H1 (cell line): ENCODE measurements at regions not wholly inside any gene's neighbourhood (a gene's known extent, or its start where the extent isn't known, plus 50 kb on each side); places are given as distances from the start of the nearest gene placed in this dataset.

ENCODE experiments used
- FOSL1 ChIP-seq: IDR thresholded peaks from 2 replicates; pipeline ENCODE4 v1.6.1; 2011; ENCODE audit warnings: mild to moderate bottlenecking, low read depth, low read length, moderate library complexity; ENCODE audit not compliant: insufficient read depth
- GABPA ChIP-seq: IDR thresholded peaks from 2 replicates; pipeline ENCODE4 v1.6.1; 2011; ENCODE audit warnings: mild to moderate bottlenecking, low read length, moderate library complexity, borderline replicate concordance; ENCODE audit not compliant: insufficient read depth
- SIN3A ChIP-seq, 2 experiments: IDR thresholded peaks in 1 of 2; conservative IDR thresholded peaks in 1 of 2; 2 replicates each; pipeline ENCODE4 v1.6.1; 2011 to 2012; ENCODE audit warnings: low read length in 2 of 2, improper control_type of control experiment in 1 of 2, low read depth in 1 of 2, mild to moderate bottlenecking in 1 of 2
- TF ChIP-seq, protein P1 (sequence below): fragments of 300-600 bp; sonication (generic); IDR thresholded peaks from 2 replicates; pipeline ENCODE4 v1.7.1; 2012; ENCODE audit warnings: low read length, moderate library complexity, mild to moderate bottlenecking, inconsistent platforms; ENCODE audit not compliant: insufficient replicate concordance

DNA sequence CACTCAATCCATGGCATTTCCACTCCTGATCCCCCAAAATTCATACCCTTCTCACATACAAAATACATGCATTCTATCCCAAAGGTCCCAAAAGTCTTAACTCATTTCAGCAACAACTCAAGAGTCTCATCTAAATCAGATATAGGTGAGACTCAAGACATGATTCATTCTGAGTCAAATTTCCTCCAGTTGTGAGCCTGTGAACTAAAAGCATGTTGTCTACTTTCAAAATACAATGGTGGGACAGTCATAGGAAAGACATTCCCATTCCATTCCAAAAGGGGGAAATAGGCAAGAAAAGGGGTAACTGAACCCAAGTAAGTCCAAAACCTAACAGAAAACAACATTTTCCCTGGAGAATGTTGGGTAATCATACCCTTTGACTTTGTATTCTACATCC is 103.3 kb downstream of the C12orf75 start (continued):
- TF ChIP-seq, protein P1, sequence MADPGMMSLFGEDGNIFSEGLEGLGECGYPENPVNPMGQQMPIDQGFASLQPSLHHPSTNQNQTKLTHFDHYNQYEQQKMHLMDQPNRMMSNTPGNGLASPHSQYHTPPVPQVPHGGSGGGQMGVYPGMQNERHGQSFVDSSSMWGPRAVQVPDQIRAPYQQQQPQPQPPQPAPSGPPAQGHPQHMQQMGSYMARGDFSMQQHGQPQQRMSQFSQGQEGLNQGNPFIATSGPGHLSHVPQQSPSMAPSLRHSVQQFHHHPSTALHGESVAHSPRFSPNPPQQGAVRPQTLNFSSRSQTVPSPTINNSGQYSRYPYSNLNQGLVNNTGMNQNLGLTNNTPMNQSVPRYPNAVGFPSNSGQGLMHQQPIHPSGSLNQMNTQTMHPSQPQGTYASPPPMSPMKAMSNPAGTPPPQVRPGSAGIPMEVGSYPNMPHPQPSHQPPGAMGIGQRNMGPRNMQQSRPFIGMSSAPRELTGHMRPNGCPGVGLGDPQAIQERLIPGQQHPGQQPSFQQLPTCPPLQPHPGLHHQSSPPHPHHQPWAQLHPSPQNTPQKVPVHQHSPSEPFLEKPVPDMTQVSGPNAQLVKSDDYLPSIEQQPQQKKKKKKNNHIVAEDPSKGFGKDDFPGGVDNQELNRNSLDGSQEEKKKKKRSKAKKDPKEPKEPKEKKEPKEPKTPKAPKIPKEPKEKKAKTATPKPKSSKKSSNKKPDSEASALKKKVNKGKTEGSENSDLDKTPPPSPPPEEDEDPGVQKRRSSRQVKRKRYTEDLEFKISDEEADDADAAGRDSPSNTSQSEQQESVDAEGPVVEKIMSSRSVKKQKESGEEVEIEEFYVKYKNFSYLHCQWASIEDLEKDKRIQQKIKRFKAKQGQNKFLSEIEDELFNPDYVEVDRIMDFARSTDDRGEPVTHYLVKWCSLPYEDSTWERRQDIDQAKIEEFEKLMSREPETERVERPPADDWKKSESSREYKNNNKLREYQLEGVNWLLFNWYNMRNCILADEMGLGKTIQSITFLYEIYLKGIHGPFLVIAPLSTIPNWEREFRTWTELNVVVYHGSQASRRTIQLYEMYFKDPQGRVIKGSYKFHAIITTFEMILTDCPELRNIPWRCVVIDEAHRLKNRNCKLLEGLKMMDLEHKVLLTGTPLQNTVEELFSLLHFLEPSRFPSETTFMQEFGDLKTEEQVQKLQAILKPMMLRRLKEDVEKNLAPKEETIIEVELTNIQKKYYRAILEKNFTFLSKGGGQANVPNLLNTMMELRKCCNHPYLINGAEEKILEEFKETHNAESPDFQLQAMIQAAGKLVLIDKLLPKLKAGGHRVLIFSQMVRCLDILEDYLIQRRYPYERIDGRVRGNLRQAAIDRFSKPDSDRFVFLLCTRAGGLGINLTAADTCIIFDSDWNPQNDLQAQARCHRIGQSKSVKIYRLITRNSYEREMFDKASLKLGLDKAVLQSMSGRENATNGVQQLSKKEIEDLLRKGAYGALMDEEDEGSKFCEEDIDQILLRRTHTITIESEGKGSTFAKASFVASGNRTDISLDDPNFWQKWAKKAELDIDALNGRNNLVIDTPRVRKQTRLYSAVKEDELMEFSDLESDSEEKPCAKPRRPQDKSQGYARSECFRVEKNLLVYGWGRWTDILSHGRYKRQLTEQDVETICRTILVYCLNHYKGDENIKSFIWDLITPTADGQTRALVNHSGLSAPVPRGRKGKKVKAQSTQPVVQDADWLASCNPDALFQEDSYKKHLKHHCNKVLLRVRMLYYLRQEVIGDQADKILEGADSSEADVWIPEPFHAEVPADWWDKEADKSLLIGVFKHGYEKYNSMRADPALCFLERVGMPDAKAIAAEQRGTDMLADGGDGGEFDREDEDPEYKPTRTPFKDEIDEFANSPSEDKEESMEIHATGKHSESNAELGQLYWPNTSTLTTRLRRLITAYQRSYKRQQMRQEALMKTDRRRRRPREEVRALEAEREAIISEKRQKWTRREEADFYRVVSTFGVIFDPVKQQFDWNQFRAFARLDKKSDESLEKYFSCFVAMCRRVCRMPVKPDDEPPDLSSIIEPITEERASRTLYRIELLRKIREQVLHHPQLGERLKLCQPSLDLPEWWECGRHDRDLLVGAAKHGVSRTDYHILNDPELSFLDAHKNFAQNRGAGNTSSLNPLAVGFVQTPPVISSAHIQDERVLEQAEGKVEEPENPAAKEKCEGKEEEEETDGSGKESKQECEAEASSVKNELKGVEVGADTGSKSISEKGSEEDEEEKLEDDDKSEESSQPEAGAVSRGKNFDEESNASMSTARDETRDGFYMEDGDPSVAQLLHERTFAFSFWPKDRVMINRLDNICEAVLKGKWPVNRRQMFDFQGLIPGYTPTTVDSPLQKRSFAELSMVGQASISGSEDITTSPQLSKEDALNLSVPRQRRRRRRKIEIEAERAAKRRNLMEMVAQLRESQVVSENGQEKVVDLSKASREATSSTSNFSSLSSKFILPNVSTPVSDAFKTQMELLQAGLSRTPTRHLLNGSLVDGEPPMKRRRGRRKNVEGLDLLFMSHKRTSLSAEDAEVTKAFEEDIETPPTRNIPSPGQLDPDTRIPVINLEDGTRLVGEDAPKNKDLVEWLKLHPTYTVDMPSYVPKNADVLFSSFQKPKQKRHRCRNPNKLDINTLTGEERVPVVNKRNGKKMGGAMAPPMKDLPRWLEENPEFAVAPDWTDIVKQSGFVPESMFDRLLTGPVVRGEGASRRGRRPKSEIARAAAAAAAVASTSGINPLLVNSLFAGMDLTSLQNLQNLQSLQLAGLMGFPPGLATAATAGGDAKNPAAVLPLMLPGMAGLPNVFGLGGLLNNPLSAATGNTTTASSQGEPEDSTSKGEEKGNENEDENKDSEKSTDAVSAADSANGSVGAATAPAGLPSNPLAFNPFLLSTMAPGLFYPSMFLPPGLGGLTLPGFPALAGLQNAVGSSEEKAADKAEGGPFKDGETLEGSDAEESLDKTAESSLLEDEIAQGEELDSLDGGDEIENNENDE, result no peak
- TF ChIP-seq GABPA (no peak), SIN3A (conservative IDR thresholded peaks at IDR 0.05 in 1 of 2, IDR thresholded peaks at IDR 0.05 in 1 of 2; ENCODE audit: low read depth in 1 of 2, low read length in 2 of 2) (no peak), FOSL1 (no peak)
- TF ChIP-seq, all 59 proteins: peak for 0
